GM10248 (cell line): ENCODE measurements at regions not wholly inside any gene's neighbourhood (a gene's known extent, or its start where the extent isn't known, plus 50 kb on each side); places are given as distances from the start of the nearest gene placed in this dataset.

ENCODE experiments used
- CTCF ChIA-PET: fragments of 300-600 bp; sonication (Branson Sonifier 250); formaldehyde crosslinking; extraction: SDS; loops from one replicate; lab custom pipeline; 2021; ENCODE audit warnings: antibody characterized with exemption; lab: Yijun Ruan, JAX
- POLR2A ChIA-PET: fragments of 350-650 bp; sonication (Branson Sonifier 250); formaldehyde crosslinking; extraction: SDS; loops from one replicate; lab custom pipeline; 2020; ENCODE audit warnings: antibody characterized with exemption; lab: Yijun Ruan, JAX
- DNase-seq: peaks from one replicate; pipeline ENCODE4 v3.0.0; 2012; ENCODE audit errors: extremely low spot score
- TF ChIP-seq, protein P1 (sequence below): IDR thresholded peaks from 2 replicates; pipeline ENCODE4 v1.5.1; 2012; ENCODE audit warnings: mild to moderate bottlenecking, low read depth; ENCODE audit errors: extremely low read depth, missing control alignments, control extremely low read depth

GRCh38 chr2:107267086-107267485, 381.1 kb upstream of the ST6GAL2 start:
- no peak for DNase-seq
- ChIA-PET POLR2A (no interaction called here), CTCF (no interaction called here)
- TF ChIP-seq, protein P1, sequence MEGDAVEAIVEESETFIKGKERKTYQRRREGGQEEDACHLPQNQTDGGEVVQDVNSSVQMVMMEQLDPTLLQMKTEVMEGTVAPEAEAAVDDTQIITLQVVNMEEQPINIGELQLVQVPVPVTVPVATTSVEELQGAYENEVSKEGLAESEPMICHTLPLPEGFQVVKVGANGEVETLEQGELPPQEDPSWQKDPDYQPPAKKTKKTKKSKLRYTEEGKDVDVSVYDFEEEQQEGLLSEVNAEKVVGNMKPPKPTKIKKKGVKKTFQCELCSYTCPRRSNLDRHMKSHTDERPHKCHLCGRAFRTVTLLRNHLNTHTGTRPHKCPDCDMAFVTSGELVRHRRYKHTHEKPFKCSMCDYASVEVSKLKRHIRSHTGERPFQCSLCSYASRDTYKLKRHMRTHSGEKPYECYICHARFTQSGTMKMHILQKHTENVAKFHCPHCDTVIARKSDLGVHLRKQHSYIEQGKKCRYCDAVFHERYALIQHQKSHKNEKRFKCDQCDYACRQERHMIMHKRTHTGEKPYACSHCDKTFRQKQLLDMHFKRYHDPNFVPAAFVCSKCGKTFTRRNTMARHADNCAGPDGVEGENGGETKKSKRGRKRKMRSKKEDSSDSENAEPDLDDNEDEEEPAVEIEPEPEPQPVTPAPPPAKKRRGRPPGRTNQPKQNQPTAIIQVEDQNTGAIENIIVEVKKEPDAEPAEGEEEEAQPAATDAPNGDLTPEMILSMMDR, result no peak

- no peak for DNase-seq
- POLR2A ChIA-PET, result no interaction called here
- CTCF ChIA-PET, result no interaction called here
- TF ChIP-seq, protein P1, result no peak
These were observed 390.1 kb upstream of the ST6GAL2 start for GRCh38 chr2:107276034-107276433.

DNA sequence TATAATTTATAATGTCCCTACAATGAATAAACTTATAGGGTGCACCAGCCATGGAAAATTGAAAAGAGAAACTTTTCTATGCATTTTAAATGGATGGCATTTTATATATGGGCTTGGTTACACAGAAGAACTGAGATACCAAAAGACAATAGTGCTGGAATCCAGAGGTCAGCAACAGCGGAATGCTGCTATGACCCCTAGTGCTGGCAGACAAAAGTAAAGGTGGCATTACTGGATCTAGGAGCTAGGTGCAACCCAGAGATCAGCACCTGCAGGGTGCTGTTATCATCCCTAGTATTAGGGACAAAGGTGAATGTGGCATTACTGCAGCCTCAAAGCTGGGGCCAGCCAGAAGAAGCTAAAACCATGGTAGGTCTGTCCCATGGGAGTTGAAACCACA, 392.7 kb upstream of the ST6GAL2 start:
- POLR2A ChIA-PET, result no interaction called here
- TF ChIP-seq, protein P1, result no peak
- CTCF ChIA-PET, result interaction anchor here (1.3 to 2.1 kb wide), 2 partner anchors 10 to 15 kb away, joined by 3 to 9 read pairs; no protein-coding TSS in a partner anchor
- DNase-seq, result no peak

DNA sequence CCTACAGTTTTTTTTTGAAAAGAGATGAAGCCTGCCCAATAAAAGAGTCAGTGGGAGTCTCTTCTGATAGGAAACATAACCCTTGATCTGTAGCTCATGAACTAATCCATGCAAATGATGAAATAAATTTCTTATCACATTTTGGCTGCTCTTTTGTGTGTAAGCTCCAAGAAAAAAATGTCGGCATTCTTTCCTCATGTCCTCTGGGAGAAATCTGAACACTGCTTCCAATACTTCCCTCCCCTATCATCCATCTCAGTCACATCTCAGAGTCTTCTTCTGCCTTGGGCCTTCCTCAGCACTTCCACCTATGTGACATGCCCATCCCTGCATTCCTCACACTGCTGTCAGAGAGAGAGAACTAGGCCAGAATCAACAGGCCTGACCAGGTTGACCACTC, 395.7 kb upstream of the ST6GAL2 start:
- ChIA-PET POLR2A (no interaction called here), CTCF (no interaction called here)
- no peak for DNase-seq
- TF ChIP-seq, protein P1, result no peak

DNA sequence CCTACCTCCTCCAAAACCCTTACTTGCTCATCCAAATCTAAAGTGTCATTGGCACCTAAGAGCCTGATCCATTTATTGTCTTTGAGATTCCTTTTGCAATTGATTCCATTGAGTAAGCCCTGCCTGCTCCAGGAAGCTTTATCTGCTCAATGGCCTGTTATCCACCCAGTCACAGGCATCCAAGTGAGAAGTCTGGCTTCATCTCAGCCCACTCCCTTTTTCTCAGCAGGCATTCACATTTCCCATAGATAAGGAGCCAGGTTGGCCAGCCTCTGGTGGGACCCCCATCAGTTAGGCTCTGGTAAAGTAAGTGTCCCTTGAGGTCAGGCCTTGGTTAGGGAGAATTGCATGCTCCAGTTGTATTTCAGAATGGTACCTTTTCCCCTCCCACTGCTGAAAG, 396.2 kb upstream of the ST6GAL2 start:
- POLR2A ChIA-PET, result no interaction called here
- CTCF ChIA-PET, result interaction anchor here (1.5 kb wide), 1 partner anchor 10 kb away, joined by 4 read pairs; no protein-coding TSS in a partner anchor

DNA sequence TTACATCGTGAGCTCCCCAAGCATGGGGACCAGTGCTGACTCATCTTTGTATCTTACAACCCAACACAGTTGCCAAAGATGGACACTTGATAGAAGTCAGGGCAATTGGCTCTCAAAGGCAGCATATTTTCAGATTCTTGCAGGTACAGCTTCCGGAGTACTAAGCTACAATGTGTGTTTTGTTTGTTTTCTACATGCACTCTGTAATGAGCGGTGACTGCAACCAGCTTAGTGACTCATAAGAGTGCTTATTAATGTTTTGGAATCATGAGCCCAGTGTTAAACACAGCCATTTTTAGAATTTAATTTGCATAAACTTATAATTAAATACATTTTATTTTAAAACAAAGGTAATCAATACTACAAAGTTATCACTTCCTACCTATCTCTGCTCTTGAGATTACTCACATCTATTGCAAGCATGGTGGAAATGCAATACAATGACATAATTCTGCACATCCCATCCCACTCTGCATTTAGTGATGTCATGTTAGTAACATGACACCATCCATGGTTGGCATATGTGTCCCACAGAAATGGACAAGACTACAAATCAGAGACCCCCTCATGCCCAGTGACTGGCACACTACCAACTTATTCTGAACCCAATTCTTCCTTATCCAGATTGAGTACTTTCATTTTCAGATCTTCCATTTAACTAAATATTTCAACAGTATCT, 399.8 kb upstream of the ST6GAL2 start:
- POLR2A ChIA-PET, result no interaction called here
- DNase-seq, result no peak
- TF ChIP-seq, protein P1, result no peak
- CTCF ChIA-PET, result interaction anchor here (1.5 kb wide), 1 partner anchor 17 kb away, joined by 3 read pairs; no protein-coding TSS in a partner anchor

More for the DNA sequence above, 396.2 kb upstream of the ST6GAL2 start:
- no peak for DNase-seq
- TF ChIP-seq, protein P1, result no peak
